ENCODE measurements at regions not wholly inside any gene's neighbourhood (a gene's known extent, or its start where the extent isn't known, plus 50 kb on each side); places are given as distances from the start of the nearest gene placed in this dataset.

- no peak for DNase-seq (ENCODE audit: low read depth, low spot score)
Observed at GRCh38 chr4:26104056-26104685, 190.2 kb downstream of the SMIM20 start.

- DNase-seq (ENCODE audit: low read depth, low spot score) = no peak
Observed at GRCh38 chr4:26105337-26105736, 191.3 kb downstream of the SMIM20 start.

- DNase-seq (ENCODE audit: low read depth, low spot score) = no peak
Observed at GRCh38 chr4:26105815-26106699, 192.0 kb downstream of the SMIM20 start.

GRCh38 chr4:26106776-26107175 lies 192.8 kb downstream of the SMIM20 start:
- DNase-seq (ENCODE audit: low read depth, low spot score) = no peak

GRCh38 chr4:26108054-26108453 lies 194.0 kb downstream of the SMIM20 start:
- no peak for DNase-seq (ENCODE audit: low read depth, low spot score)

GRCh38 chr4:26110493-26110892 lies 196.5 kb downstream of the SMIM20 start:
- no peak for DNase-seq (ENCODE audit: low read depth, low spot score)

- DNase-seq (ENCODE audit: low read depth, low spot score) = no peak
Observed at GRCh38 chr4:26113339-26113940, 199.4 kb downstream of the SMIM20 start.

GRCh38 chr4:26116057-26116456 lies 202.0 kb downstream of the SMIM20 start:
- DNase-seq (ENCODE audit: low read depth, low spot score) = no peak

- DNase-seq (ENCODE audit: low read depth, low spot score) = no peak
Observed at GRCh38 chr4:26120098-26120825, 200.6 kb upstream of the RBPJ start.

GRCh38 chr4:26122690-26123089 lies 198.1 kb upstream of the RBPJ start:
- no peak for DNase-seq (ENCODE audit: low read depth, low spot score)

- DNase-seq (ENCODE audit: low read depth, low spot score) = no peak
Observed at GRCh38 chr4:26124753-26125321, 196.0 kb upstream of the RBPJ start.

GRCh38 chr4:26126143-26126718 lies 194.6 kb upstream of the RBPJ start:
- DNase-seq (ENCODE audit: low read depth, low spot score) = no peak

- DNase-seq (ENCODE audit: low read depth, low spot score) = no peak
Observed at GRCh38 chr4:26126994-26127393, 193.8 kb upstream of the RBPJ start.

GRCh38 chr4:26127851-26128337 lies 192.9 kb upstream of the RBPJ start:
- no peak for DNase-seq (ENCODE audit: low read depth, low spot score)

GRCh38 chr4:26130173-26130572 lies 190.6 kb upstream of the RBPJ start:
- no peak for DNase-seq (ENCODE audit: low read depth, low spot score)

- DNase-seq (ENCODE audit: low read depth, low spot score) = no peak
Observed at GRCh38 chr4:26130841-26131432, 189.9 kb upstream of the RBPJ start.

- DNase-seq (ENCODE audit: low read depth, low spot score) = no peak
Observed at GRCh38 chr4:26131711-26132110, 189.1 kb upstream of the RBPJ start.

- DNase-seq (ENCODE audit: low read depth, low spot score) = no peak
Observed at GRCh38 chr4:26132858-26133257, 188.0 kb upstream of the RBPJ start.

GRCh38 chr4:26133840-26134239 lies 187.0 kb upstream of the RBPJ start:
- no peak for DNase-seq (ENCODE audit: low read depth, low spot score)

GRCh38 chr4:26135331-26135730 lies 185.5 kb upstream of the RBPJ start:
- DNase-seq (ENCODE audit: low read depth, low spot score) = no peak

GRCh38 chr4:26136615-26137014 lies 184.2 kb upstream of the RBPJ start:
- no peak for DNase-seq (ENCODE audit: low read depth, low spot score)

Measured in pulmonary artery endothelial cell (primary cell).